Stimulated activated CD8-positive, alpha-beta memory T cell treated with anti-CD3 and anti-CD28 coated beads, Interleukin-7, amount 100 ng/mL, for 48 hours (primary cell): ENCODE measurements at regions not wholly inside any gene's neighbourhood (a gene's known extent, or its start where the extent isn't known, plus 50 kb on each side); places are given as distances from the start of the nearest gene placed in this dataset.

ENCODE experiments used
- DNase-seq, 2 donors: peaks; one replicate each; pipeline ENCODE4 v3.0.0-alpha.2; 2020; ENCODE audit warnings: low read depth in 1 of 2; ENCODE audit errors: extremely low read depth in 1 of 2

DNA sequence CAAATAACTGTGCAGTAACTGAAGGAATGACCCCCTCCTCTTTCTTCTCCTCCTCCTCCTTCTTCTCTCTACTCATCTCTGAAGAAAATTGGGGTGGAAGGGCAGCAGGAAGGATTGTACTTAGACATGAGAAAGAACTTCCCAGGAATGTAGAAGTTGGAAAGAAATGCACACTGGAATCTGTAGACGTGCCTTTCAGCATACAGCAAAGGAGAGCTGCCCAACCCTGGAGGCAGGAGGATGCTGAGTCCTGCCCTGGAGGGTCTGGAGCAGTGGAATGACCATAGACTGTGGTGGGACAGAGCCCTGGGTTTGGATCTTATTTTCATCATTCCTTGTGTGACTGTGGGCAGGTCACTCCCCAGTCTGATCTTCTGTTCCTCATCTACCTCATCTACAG is 80.1 kb downstream of the PJA1 start:
- no peak for DNase-seq

DNA sequence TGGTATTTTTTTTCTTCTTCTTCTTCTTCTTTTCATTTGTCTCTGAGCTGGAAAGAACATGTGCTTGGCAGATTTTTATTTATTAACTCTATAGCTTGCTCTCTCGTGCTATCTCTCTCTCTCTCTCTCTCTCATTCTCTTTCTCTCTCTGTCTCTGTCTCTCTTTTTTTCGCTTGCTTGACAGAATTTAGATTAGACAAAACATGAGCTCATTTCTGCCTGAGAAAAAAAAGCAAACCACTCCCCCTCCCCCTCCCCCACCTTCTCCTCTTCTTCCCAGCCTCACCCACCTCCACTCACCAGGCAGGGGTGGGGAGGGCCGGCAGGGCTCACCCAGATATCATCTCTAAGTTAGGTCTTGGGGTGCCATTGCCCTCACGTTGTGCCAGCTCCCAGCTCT is 81.5 kb downstream of the PJA1 start:
- DNase-seq, result no peak

DNA sequence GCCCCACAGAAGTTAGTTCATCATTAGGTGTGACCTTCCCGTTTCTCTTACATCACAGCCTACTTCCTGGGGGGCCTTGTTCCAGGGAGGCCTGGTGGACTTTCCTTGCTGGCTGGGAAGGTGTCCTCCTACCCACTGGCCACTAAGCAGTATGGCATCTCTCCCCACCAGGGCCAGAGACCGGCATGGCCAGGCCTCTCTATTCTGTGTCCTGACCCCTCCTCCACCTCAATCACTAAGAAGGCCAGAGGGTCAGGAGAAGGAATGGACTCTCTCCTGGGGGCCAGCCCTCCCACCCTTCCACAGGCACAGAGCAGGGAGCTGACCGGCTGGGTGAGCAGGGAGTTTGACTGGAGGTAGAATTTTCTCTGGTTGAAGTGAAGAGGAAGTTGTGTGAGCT is 81.9 kb downstream of the PJA1 start:
- no peak for DNase-seq

DNA sequence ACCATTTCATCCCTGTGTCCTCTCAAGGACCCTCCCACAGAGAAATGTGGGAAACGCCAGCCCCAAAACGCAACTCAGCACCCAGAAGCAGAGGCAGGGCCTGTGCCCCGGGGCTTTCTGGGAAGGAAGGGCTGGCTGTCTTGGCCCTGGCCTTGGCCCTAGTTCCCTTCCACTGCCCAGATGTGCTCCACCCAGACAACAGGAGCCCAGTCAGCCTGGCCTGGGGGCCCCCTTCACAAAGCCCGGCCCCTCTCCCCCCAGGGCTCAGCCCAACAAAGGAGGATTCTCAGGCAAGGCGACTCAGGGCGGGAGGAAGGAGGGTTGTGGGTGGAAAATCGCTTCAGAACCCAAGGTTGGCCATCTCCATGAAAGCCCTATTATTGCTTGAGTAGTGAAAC is 82.5 kb downstream of the PJA1 start:
- DNase-seq, result no peak

DNA sequence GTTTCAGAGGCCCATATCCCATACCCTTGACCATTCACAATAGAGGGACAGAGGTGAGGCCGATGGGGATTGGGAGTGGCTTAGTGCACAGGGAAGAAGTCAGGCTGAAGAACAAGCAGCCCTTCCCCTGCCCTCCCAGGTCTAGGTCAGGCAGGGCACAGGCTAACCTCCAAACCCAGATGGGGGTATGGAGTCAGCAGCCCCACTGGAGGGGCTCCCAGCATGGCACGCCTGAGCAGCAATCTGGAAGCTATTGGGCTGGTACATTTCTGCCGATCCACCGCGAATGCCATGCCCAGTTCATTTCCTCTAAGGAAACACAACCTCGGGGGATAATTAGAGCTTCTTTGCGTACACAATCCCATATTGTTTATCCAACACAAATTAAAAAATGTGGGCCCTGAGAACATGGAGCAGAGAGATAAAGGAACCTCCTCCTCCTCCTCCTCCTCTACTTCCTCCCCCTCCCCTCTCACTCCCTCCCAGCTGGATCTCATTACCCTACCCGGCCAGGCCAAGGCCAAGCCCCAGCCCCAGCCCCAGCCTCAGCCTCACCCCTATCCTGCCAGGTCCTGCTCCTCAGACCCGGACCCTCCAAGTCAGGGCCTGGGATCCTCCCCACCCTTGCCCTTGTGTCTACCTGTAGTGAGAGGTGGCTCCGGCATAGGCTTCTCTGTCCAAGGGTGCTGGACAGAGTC is 83.0 kb downstream of the PJA1 start:
- DNase-seq, result no peak

DNA sequence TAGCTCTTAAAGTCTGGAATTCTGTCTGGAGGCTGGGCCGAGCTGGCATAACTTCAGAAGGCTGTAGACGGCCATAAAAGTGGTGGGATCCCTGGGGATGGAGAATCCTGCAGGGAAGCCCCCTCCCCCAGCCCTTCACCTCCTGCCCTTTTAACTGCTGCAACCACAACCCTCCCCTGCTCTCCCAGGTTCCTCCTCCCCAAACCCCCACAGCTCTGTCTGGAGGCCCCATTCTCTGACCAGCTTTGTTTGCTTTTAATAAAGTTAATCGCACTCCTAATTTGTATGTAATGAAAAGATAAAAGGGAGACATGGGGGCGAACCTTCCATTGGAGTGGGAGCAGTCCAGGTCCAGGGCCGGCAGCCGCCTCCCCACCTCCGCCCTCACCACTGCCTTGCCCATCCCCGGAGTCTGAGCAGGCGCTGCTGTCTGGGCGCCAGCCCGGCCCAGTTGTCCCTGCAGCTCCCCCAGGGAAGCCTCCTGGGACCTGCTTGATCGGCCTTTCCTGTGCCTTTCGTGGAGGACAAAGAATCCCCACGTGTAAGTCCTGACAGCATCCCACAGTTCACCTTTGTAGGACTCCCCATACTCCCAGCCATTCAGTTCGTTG is 84.3 kb downstream of the PJA1 start:
- DNase-seq, result no peak

DNA sequence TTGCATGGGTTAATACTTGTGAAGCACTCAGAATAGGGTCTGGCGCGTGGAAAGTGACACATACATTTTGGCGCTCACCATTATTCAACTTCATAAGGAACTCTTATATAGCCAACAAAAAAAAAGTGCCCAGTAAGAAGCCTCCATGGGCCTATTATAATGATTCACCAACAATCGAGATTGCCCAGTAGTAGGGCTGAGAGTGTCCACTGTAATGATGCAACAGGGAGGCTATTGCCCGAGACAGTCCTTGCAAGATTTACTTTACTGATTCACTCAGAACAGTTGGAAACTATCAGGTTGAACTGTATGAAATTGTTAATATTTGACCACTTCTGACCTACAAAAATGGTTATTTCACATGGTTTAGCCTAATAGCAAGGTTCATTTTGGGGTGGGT is 86.0 kb downstream of the PJA1 start:
- no peak for DNase-seq

DNA sequence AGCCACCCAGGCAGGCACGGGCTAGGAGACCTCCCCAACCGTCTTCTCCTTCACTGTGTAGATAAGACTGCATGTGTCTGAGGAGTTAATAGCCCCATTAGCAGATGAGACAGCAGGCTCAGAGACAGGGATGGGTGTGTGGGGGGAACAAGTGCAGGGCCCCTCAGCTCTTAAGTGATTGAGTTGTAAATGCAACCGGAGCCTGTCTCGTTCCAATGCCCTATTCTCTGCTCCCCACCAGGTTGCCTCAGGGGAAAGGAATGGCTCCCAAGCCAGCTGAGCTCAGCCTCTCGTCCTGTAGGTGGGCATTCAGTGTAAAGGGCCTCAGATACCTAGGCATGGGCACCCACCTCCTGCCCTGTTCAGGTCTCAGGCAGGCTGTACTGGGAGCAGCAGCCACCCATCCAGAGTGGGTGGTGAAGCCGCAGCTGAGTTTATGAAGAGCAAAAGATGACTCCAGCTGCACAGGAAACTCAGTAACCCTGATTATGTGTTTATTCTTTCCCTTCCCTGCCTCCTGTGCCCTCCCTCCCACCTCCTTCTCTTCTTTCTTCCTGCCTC is 87.3 kb downstream of the PJA1 start:
- no peak for DNase-seq

DNA sequence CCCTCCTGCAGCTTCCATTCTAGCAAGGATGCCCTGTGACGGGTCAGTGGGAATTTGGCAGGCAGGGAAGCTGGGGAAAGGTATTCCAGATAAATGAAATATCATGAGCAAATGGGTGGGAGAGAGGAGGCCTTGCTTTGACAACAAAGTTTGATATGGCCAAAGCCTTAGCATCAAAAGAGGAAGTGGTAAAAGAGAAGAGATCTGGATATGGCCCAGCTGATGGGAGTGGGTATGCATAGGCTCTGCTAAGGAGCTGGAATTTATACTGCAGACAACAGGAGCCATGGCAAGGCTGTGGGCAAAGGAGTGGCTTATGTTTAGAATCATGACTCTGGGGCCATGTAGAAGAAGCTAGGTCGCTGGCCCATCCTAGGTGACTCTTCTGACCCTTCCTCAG is 89.2 kb downstream of the PJA1 start:
- no peak for DNase-seq

DNA sequence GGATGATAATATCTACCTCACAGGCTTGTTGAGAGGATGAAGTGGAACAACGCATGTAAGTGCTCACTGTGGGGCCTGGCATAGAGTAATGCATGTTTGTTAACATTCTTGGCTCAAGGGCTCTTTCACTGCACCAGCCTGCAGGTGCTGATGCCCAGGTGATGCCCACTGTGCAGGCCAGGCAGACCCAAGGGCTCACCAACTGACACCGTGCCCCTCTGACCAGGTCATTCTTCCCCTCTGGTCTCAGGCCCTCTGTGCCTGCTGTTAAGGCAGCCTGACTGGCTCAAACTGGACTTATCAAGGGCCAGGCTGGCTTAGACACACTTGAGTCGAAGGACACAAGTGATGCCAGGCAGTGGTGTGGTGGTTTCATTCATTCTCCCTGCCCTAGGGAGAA is 90.5 kb downstream of the PJA1 start:
- no peak for DNase-seq

DNA sequence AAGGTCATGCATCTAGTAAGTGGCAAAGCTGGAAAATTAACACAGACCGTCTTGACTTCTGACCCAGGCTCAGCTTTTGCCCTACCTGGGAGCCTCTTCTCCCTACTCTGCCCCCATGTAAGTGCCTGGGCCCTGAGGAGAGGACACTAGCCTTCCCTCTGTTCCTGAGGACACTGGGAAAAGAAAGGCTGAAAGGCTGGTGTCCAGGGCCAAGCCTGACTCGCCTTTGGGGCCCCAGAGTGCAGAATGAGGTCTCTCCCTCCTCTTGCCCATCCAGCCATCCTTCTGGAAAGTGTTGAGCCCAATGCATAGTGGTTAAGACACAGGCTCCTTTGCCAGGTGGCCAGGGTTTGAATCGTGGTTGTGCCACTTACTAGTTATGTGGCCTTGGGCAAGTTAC is 91.5 kb downstream of the PJA1 start:
- DNase-seq, result no peak

DNA sequence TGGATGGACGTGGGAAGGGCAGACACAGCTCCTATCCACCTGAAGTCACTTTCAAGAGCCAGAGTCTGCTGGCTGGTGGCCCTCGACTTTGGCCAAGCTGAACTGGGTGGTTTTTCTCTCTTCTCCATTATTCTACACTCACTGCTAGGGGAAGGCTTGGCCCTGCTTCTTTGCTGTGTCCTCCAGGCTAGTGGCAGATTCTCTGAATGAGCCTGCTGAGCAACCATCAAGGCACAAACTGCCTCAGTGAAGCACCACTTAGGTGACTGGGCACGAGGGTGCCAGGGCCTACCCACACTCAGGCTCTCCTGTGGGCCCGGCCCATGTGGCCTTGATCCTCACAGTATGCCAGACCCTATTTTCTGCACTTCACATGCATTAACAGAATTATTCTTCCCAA is 92.0 kb downstream of the PJA1 start:
- DNase-seq, result no peak

DNA sequence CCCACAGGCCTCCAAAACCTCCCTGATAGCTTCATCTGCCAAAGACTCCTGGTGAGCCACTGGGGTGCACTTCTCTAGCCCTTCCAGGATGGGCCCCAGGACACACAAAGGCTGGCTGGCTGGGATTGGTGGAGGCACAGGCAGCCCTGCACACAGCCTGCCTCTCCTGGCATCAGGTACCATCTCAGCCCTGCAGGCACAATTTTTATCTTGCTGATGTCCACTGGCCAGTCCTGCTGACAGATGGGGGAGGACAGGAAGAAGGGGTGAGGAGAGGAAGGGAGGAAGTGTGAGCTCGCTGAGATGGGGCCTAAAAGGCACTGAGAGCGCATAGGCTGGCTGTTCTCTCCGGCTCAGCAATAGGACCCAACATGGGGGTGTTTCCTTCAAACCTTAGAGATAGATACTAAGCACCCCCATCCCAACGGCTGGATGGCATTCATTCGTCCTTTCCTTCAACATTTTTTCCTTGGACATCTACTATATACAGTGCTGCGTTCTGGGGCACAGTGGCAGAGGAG is 92.7 kb downstream of the PJA1 start:
- DNase-seq, result no peak

DNA sequence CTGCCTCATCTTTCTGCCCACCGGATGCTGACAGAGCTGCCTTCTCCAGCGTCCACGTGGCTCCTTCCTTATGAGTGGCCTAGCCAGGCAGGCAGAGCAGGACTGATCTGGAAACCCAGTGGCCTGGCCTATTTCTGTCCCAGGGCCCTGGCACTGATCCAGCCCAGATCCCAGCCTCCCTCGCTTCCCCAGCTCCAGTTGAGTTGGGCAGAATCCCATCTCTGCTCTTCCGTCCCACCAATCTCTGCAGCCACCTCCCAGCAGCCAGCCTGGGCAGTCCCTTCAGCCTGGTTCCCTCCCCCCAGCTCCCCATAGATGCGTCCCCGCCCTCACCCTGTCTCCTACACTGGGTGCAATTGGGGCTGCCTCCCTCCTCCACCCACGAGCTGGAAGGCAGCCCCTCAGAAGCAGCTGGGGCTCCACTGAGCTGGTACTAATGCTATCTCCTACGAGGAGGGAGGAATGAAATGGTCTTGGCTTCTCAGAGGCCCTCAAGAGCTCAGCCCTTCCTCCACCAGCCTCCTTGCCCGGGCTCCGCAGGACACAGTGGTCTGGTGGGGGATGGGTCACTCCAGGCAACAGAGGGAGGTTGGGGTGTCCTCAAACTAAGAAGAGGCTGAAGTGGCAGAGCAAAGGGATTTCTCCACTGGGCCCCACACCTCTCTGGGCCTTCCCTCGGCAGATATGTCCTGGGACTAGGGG is 94.2 kb downstream of the PJA1 start:
- no peak for DNase-seq

DNA sequence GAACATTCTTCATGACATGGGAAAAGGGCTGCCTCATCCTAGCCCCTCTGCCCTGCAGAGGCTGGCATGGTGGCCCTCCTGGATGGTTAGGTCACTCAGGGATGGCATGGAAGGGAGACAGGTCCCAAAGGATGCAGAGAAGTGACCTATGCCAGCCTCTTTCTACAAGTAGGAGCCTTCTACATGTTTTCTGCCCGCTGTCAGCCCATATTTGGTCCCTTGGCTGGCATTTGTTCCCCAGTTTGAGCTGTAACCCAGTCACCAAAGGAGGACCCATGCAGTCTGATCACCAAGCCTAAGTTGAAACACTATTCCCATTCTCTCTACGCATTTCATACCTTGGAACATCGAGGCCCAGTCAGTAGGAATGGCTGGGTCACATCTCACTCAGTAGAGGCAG is 95.4 kb downstream of the PJA1 start:
- no peak for DNase-seq

DNA sequence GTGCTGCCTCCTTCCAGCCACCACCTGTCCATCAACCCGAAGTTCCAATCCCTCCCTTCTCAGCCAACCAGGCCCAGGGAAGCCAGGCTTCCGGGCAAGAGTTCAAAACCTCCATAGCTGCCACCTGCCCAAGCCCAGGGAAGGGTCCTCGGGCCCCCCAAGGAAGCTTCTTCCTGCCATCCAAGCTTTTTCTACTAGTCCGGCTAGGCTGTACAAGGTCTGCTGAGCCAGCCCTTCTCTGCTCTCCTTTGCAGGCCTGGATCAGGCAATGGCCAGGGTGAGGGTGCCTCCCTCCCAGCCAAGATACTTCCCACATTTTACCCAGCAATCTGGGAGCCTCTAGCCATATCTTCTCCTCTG is 96.2 kb downstream of the PJA1 start:
- DNase-seq, result no peak

DNA sequence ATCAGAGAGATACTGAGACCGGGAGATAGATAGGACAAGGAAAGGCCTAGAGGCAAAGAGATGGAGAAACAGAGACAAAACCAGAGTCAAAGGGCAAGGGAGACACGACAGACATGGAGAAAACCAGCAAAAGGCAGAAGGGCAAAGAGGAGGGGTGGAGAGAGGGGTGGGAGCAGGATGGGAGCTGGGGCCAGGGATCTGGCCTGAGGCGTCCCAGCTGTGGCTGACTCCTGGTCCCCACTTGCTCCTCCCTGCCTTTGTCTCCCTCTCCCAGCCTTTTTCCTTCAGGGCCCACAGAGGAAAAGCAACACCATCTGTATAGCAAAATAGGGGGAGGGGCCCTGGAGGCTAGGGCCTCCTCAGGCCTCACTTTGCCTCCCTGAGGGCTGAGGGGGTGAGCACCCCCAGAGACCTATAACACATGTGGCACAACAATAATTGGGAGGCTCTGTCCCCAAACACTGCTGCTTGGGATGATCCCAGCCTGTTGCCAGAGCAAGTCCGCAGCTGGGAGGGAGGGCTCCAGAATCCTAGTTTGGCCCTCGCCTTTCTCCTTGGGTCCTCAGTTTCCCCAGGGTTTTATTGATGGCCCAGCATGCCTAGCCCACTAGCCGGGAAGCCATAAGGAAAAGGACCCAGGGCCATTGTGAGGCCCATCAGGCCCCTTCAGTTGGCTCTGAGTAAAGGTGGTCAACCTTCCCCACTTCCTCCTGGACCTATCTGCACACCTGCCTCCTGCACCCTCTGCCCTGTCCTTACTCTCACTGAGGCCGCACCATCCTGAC is 96.8 kb downstream of the PJA1 start:
- DNase-seq, result no peak

DNA sequence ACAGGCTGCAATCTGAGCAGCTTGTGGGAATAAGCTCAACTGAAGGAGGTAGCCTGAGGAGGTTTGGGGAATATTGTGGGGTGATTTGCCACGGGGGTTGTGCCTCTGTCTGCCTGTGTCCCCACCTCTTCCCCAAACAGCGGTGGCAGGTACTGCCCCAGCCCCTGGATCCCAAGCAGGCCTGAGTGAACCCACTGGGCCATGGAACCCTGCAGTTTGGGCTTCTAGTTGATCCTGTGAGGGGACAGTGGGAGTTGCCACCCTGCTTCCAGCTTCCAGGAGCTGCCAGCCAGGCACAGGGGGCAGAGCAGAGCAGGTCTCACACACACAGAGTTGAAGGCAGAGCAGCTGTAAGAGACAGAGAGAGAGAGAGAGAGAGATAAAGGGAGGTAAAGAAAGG is 97.4 kb downstream of the PJA1 start:
- DNase-seq, result no peak

DNA sequence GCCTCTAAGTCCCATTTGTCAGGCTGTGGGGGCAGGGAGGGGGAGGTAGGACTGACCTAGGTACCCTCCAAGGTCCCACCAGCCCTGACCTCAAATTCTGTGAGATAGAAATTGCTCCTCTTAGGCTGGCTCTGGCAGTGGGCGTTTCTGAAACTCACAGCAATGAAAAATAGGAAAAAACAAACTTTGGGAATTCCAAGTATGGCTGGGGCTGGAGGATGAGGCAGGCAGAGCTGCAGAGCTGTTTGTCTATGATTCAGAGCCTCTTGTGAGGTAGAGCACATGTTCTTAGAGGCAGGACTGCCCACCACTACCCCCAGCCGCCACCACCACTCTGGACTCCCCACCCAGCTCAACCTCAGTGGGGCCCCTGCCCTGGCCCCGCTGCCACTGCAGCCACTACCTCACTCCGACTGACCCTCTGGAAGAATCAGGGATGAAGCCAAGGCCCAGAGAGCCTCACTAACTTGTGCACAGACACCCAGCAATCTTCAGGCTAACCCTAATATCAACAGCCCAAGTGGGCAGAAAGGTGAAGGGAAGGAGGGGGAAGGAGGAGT is 98.2 kb downstream of the PJA1 start:
- DNase-seq, result no peak

DNA sequence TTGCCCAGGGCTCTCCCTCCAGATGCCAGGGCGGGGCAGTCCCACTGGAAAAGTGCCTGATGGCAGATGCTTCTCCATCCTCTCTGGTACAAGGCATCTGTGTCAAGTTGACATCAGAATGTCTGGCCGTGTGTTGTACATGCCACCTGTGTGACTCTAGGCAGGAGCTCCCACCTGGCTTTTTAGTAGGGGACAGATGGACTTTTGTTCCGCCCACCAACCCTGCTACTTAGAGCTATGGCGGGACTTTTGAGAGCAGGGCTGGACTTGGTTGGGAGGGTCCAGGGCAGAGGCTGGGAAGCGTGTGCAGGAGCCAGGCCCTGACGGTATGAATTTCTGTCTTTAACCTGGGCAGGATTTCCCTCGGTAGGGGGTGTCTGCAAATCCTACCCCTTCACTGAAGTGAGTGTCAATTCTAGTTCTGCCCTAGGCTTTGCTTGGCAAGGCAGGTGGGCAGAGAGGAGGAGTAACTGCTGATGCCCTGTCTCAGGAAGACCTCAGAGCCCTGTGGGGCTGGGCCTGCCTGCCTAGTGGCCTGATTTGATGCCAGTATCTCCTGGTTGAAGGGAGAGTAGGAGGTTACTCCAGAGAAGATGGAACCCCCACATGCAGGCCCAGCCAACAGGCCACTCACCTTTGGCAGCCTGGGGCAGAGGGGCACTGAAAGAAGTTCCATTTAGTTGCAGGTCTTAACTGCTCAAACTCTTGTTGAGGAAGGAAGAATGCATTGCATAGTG is 99.1 kb downstream of the PJA1 start:
- no peak for DNase-seq
